Nephron progenitor cell (in vitro differentiated cells): ENCODE measurements at regions not wholly inside any gene's neighbourhood (a gene's known extent, or its start where the extent isn't known, plus 50 kb on each side); places are given as distances from the start of the nearest gene placed in this dataset.

Experiments
- DNase-seq: peaks from one replicate; pipeline ENCODE4 v3.0.0; 2021
- H3K27ac Mint-ChIP-seq: 2 replicates; pipeline ENCODE4 v1.8.0; 2021; ENCODE audit warnings: mild to moderate bottlenecking, moderate library complexity, mixed read lengths
- H3K27me3 Mint-ChIP-seq: 2 replicates; pipeline ENCODE4 v1.8.0; 2021; ENCODE audit warnings: mild to moderate bottlenecking, low read depth, mixed read lengths; ENCODE audit not compliant: poor library complexity
- H3K36me3 Mint-ChIP-seq: 2 replicates; pipeline ENCODE4 v1.8.0; 2021; ENCODE audit warnings: low read depth, mixed read lengths
- H3K4me1 Mint-ChIP-seq: 2 replicates; pipeline ENCODE4 v1.8.0; 2021; ENCODE audit warnings: mixed read lengths
- H3K4me3 Mint-ChIP-seq: 2 replicates; pipeline ENCODE4 v1.8.0; 2021; ENCODE audit warnings: mild to moderate bottlenecking, moderate library complexity, mixed read lengths
- H3K9me3 Mint-ChIP-seq: 2 replicates; pipeline ENCODE4 v1.8.0; 2021; ENCODE audit warnings: mild to moderate bottlenecking, moderate library complexity, mixed read lengths
- CTCF ChIP-seq: fragments of 200-600 bp; sonication (generic); IDR thresholded peaks from 2 replicates; pipeline ENCODE4 v1.5.0; 2021; ENCODE audit warnings: antibody characterized with exemption

GRCh38 chr13:103542648-103543047 lies 476.4 kb upstream of the SLC10A2 start:
- DNase-seq = no peak
- peaks cover 2% of the 10 kb centered on the region for H3K27me3 Mint-ChIP-seq
- H3K4me3 Mint-ChIP-seq = no peak overlapping the region
- H3K9me3 Mint-ChIP-seq = peaks cover 49% of the 10 kb centered on the region
- no peak overlapping the region for H3K27ac Mint-ChIP-seq
- peaks cover 22% of the 10 kb centered on the region for H3K4me1 Mint-ChIP-seq
- peaks cover 32% of the 10 kb centered on the region for H3K36me3 Mint-ChIP-seq
- TF ChIP-seq CTCF = no peak

- Mint-ChIP-seq H3K27ac (no peak overlapping the region), H3K4me1 (peaks cover 32% of the 10 kb centered on the region), H3K36me3 (peaks cover 28% of the 10 kb centered on the region), H3K4me3 (no peak overlapping the region), H3K9me3 (peaks cover 37% of the 10 kb centered on the region), H3K27me3 (no peaks in the 10 kb centered on the region)
- TF ChIP-seq CTCF = no peak
- no peak for DNase-seq
These were observed 474.2 kb upstream of the SLC10A2 start for GRCh38 chr13:103540382-103540765.

GRCh38 chr13:103539721-103540381 lies 473.6 kb upstream of the SLC10A2 start:
- Mint-ChIP-seq H3K9me3 (peaks cover 32% of the 10 kb centered on the region), H3K36me3 (peaks cover 24% of the 10 kb centered on the region), H3K27ac (no peak overlapping the region), H3K27me3 (no peaks in the 10 kb centered on the region), H3K4me3 (no peak overlapping the region), H3K4me1 (peaks cover 32% of the 10 kb centered on the region)
- DNase-seq = no peak
- TF ChIP-seq CTCF = no peak

- peaks cover 38% of the 10 kb centered on the region for H3K4me1 Mint-ChIP-seq
- peaks cover 20% of the 10 kb centered on the region for H3K36me3 Mint-ChIP-seq
- TF ChIP-seq CTCF = no peak
- no peaks in the 10 kb centered on the region for H3K27me3 Mint-ChIP-seq
- H3K27ac Mint-ChIP-seq = peak overlapping the region; percentile 68
- peak overlapping the region; percentile 67 for H3K4me3 Mint-ChIP-seq
- peaks cover 26% of the 10 kb centered on the region for H3K9me3 Mint-ChIP-seq
- DNase-seq = peak; percentile 56
These were observed 473.0 kb upstream of the SLC10A2 start for GRCh38 chr13:103539265-103539664.

- no peak for TF ChIP-seq CTCF
- H3K27ac Mint-ChIP-seq = peak overlapping the region; percentile 3
- peaks cover 12% of the 10 kb centered on the region for H3K9me3 Mint-ChIP-seq
- peaks cover 41% of the 10 kb centered on the region for H3K4me1 Mint-ChIP-seq
- H3K4me3 Mint-ChIP-seq = no peak overlapping the region
- peaks cover 7% of the 10 kb centered on the region for H3K36me3 Mint-ChIP-seq
- no peak for DNase-seq
- H3K27me3 Mint-ChIP-seq = no peaks in the 10 kb centered on the region
These were observed 471.4 kb upstream of the SLC10A2 start for GRCh38 chr13:103537616-103538015.

- Mint-ChIP-seq H3K4me1 (peaks cover 11% of the 10 kb centered on the region), H3K36me3 (no peaks in the 10 kb centered on the region), H3K4me3 (no peak overlapping the region), H3K27ac (no peak overlapping the region), H3K9me3 (no peaks in the 10 kb centered on the region), H3K27me3 (no peaks in the 10 kb centered on the region)
- no peak for TF ChIP-seq CTCF
- DNase-seq = no peak
These were observed 465.1 kb upstream of the SLC10A2 start for GRCh38 chr13:103531278-103531677.
